Spleen (tissue), 11 donors: ENCODE measurements at regions not wholly inside any gene's neighbourhood (a gene's known extent, or its start where the extent isn't known, plus 50 kb on each side); places are given as distances from the start of the nearest gene placed in this dataset.
A peak's percentile ranks its signal among the peaks of the same experiment; 100 is the strongest.

ENCODE experiments used
- DNase-seq: peaks from one replicate; pipeline ENCODE4 v3.0.0-alpha.2; 2020
- H3K27ac ChIP-seq, 8 donors: fragments of 200-600 bp; sonication (generic) in 7 of 8; 1 replicate in 4 of 8; 2 replicates in 4 of 8; pipeline versions ENCODE4 v1.5.0 to v1.8.0; 2016 to 2021; ENCODE audit warnings: inconsistent platforms in 4 of 8, mild to moderate bottlenecking in 4 of 8, moderate library complexity in 1 of 8
- H3K27me3 ChIP-seq, 7 donors: fragments of 200-600 bp; sonication (generic) in 6 of 7; replicated peaks in 1 of 7; 1 replicate in 4 of 7; 2 replicates in 3 of 7; pipeline versions ENCODE4 v1.5.0 to v1.8.0; 2016 to 2021; ENCODE audit warnings: inconsistent platforms in 3 of 7, mild to moderate bottlenecking in 1 of 7
- H3K36me3 ChIP-seq, 6 donors: fragments of 200-600 bp; sonication (generic) in 5 of 6; 1 replicate in 4 of 6; 2 replicates in 2 of 6; pipeline versions ENCODE4 v1.5.0 to v1.8.0; 2016 to 2021; ENCODE audit warnings: inconsistent platforms in 2 of 6
- H3K4me1 ChIP-seq, 6 donors: fragments of 200-600 bp; sonication (generic) in 5 of 6; 1 replicate in 3 of 6; 2 replicates in 3 of 6; pipeline versions ENCODE4 v1.5.0 to v1.8.0; 2016 to 2021; ENCODE audit warnings: inconsistent platforms in 3 of 6
- H3K4me3 ChIP-seq, 8 donors: fragments of 200-600 bp; sonication (generic) in 7 of 8; 1 replicate in 4 of 8; 2 replicates in 4 of 8; pipeline versions ENCODE4 v1.5.0 to v1.8.0; 2016 to 2021; ENCODE audit warnings: inconsistent platforms in 4 of 8, mild to moderate bottlenecking in 4 of 8, moderate library complexity in 2 of 8
- H3K9me3 ChIP-seq, 8 donors: fragments of 200-600 bp; sonication (generic) in 7 of 8; 1 replicate in 4 of 8; 2 replicates in 4 of 8; pipeline versions ENCODE4 v1.5.0 to v1.8.0; 2016 to 2021; ENCODE audit warnings: inconsistent platforms in 4 of 8
- CTCF ChIP-seq, 11 experiments: fragments of 200-600 bp in 7 of 11; fragments of 450-650 bp in 4 of 11; sonication (generic) in 4 of 11; IDR thresholded peaks in 8 of 11; conservative IDR thresholded peaks in 3 of 11; 1 replicate in 7 of 11; 2 replicates in 4 of 11; pipeline versions ENCODE4 v1.4.0 to v1.8.0; 2016 to 2021; ENCODE audit warnings: antibody characterized with exemption in 11 of 11, inconsistent platforms in 4 of 11, mild to moderate bottlenecking in 1 of 11
- POLR2A ChIP-seq, 3 donors: fragments of 450-650 bp; IDR thresholded peaks; one replicate each; pipeline ENCODE4 v1.5.1; 2017; ENCODE audit warnings: antibody characterized with exemption in 3 of 3, mild to moderate bottlenecking in 1 of 3
- POLR2AphosphoS5 ChIP-seq, 3 donors: sonication (generic); formaldehyde crosslinking; IDR thresholded peaks; one replicate each; pipeline ENCODE4 v1.5.1; 2017; ENCODE audit warnings: antibody characterized with exemption in 3 of 3
- WGBS, 5 donors: extraction: QIAGEN DNeasy Blood & Tissue Kit in 3 of 5; methylation state at CpG; one replicate each; pipeline versions ENCODE4 v1.1.5 to v1.1.7; 2013 to 2018; 5-methylcytosine and 5-hydroxymethylcytosine counted together
- intact Hi-C: fragments of 100-400 bp; cut with DNase I; formaldehyde crosslinking; loops from one replicate; pipeline ENCODE4 v1.15.0; 2023; ENCODE audit warnings: low total_unique reads
- donor health status: healthy with polysubstance abuse.
- donor health status: DM: no; HTN: no; CAD: no; lungs with moderate emphysema.
- donor health status: DM: no; HTN: no; CAD: no.
- donor health status: Bipolar disorder and iron deficiency.
- donor health status: healthy.
- donor health status: DM: no; HTN: no; CAD: no.
- donor health status: DM: yes; HTN: yes; CAD: no.

- TF ChIP-seq CTCF (IDR thresholded peaks at IDR 0.05 in 8 of 11, conservative IDR thresholded peaks at IDR 0.05 in 3 of 11) (no peak), POLR2A (IDR thresholded peaks at IDR 0.05) (no peak), POLR2AphosphoS5 (IDR thresholded peaks at IDR 0.05) (no peak)
- H3K9me3 ChIP-seq = no peaks in the 10 kb centered on the region
- 83 to 94% (median 91%) methylated on average over 29 to 33 of the region's 33 CpGs for WGBS, 5 donors
- intact Hi-C loops = no loop called here
- H3K36me3 ChIP-seq = no peaks in the 10 kb centered on the region
- H3K4me3 ChIP-seq = no peak overlapping the region
- no peak overlapping the region for H3K27ac ChIP-seq
- DNase-seq = no peak
- H3K4me1 ChIP-seq = peaks cover 0 to 31% (median 13%) of the 10 kb centered on the region in 6 donors
- peaks cover 0 to 4% (median 0%) of the 10 kb centered on the region in 7 donors for H3K27me3 ChIP-seq
Measured at GRCh38 chr16:85486256-85486915, 126.7 kb upstream of the GSE1 start.

- H3K36me3 ChIP-seq = no peaks in the 10 kb centered on the region
- H3K27ac ChIP-seq = no peak overlapping the region
- no peak for DNase-seq
- peaks cover 0 to 46% (median 26%) of the 10 kb centered on the region in 6 donors for H3K4me1 ChIP-seq
- intact Hi-C loops = no loop called here
- WGBS, 5 donors = 64 to 83% (median 75%) methylated on average over 8 of the region's 8 CpGs
- H3K27me3 ChIP-seq = peaks cover 0 to 4% (median 0%) of the 10 kb centered on the region in 7 donors
- H3K4me3 ChIP-seq = no peak overlapping the region
- no peak for TF ChIP-seq POLR2A (IDR thresholded peaks at IDR 0.05)
- no peak for TF ChIP-seq POLR2AphosphoS5 (IDR thresholded peaks at IDR 0.05)
- no peak for TF ChIP-seq CTCF (IDR thresholded peaks at IDR 0.05 in 8 of 11, conservative IDR thresholded peaks at IDR 0.05 in 3 of 11)
- H3K9me3 ChIP-seq = no peaks in the 10 kb centered on the region
Measured at GRCh38 chr16:85488414-85488813, 124.7 kb upstream of the GSE1 start.

GRCh38 chr16:85490407-85491057 lies 122.6 kb upstream of the GSE1 start:
- H3K4me1 ChIP-seq = peaks cover 0 to 46% (median 26%) of the 10 kb centered on the region in 6 donors
- TF ChIP-seq POLR2A (IDR thresholded peaks at IDR 0.05) (no peak), POLR2AphosphoS5 (IDR thresholded peaks at IDR 0.05) (no peak), CTCF (IDR thresholded peaks at IDR 0.05 in 8 of 11, conservative IDR thresholded peaks at IDR 0.05 in 3 of 11) (no peak)
- peaks cover 0 to 4% (median 0%) of the 10 kb centered on the region in 7 donors for H3K27me3 ChIP-seq
- DNase-seq = no peak
- no peaks in the 10 kb centered on the region for H3K36me3 ChIP-seq
- no peak overlapping the region for H3K27ac ChIP-seq
- no peak overlapping the region for H3K4me3 ChIP-seq
- 88 to 95% (median 92%) methylated on average over 22 to 27 of the region's 27 CpGs for WGBS, 5 donors
- intact Hi-C loops = no loop called here
- no peaks in the 10 kb centered on the region for H3K9me3 ChIP-seq

- intact Hi-C loops = no loop called here
- H3K9me3 ChIP-seq = no peaks in the 10 kb centered on the region
- H3K36me3 ChIP-seq = no peaks in the 10 kb centered on the region
- peaks cover 0 to 4% (median 0%) of the 10 kb centered on the region in 7 donors for H3K27me3 ChIP-seq
- no peak for DNase-seq
- no peak overlapping the region for H3K4me3 ChIP-seq
- peaks cover 0 to 46% (median 26%) of the 10 kb centered on the region in 6 donors for H3K4me1 ChIP-seq
- peak overlapping the region in 1 of 8 donors; percentile 23 for H3K27ac ChIP-seq
- 70 to 73% (median 72%) methylated on average over 17 of the region's 17 CpGs for WGBS, 5 donors
- TF ChIP-seq CTCF (IDR thresholded peaks at IDR 0.05 in 8 of 11, conservative IDR thresholded peaks at IDR 0.05 in 3 of 11) = peak; percentile 5 to 70 (median 45)
- no peak for TF ChIP-seq POLR2AphosphoS5 (IDR thresholded peaks at IDR 0.05)
Measured at GRCh38 chr16:85491058-85491771, 121.9 kb upstream of the GSE1 start.
